Tibial nerve (tissue), 4 donors: ENCODE measurements at regions not wholly inside any gene's neighbourhood (a gene's known extent, or its start where the extent isn't known, plus 50 kb on each side); places are given as distances from the start of the nearest gene placed in this dataset.

Source experiments
- DNase-seq, 2 donors: peaks; one replicate each; pipeline ENCODE4 v3.0.0-alpha.2; 2019; ENCODE audit warnings: low spot score in 2 of 2
- H3K27ac ChIP-seq, 4 donors: fragments of 200-600 bp; sonication (generic) in 3 of 4; one replicate each; pipeline ENCODE4 v1.5.1; 2017 to 2019; ENCODE audit warnings: mild to moderate bottlenecking in 1 of 4
- H3K27me3 ChIP-seq, 2 donors: fragments of 200-600 bp; sonication (generic) in 1 of 2; one replicate each; pipeline versions ENCODE4 v1.5.1 to v1.6.0; 2017 to 2019
- H3K36me3 ChIP-seq, 3 donors: fragments of 200-600 bp; sonication (generic); one replicate each; pipeline ENCODE4 v1.5.1; 2018 to 2019
- H3K4me1 ChIP-seq, 4 donors: fragments of 200-600 bp; sonication (generic) in 3 of 4; one replicate each; pipeline ENCODE4 v1.5.1; 2017 to 2019
- H3K4me3 ChIP-seq, 4 donors: fragments of 200-600 bp; sonication (generic) in 3 of 4; one replicate each; pipeline ENCODE4 v1.5.1; 2017 to 2019; ENCODE audit warnings: mild to moderate bottlenecking in 1 of 4, moderate library complexity in 1 of 4
- H3K9me3 ChIP-seq, 4 donors: fragments of 200-600 bp; sonication (generic) in 3 of 4; one replicate each; pipeline ENCODE4 v1.5.1; 2017 to 2019
- EP300 ChIP-seq, 2 donors: sonication (generic); formaldehyde crosslinking; IDR thresholded peaks; one replicate each; pipeline ENCODE4 v1.6.1; 2017; ENCODE audit warnings: antibody characterized with exemption in 2 of 2, mild to moderate bottlenecking in 1 of 2
- POLR2A ChIP-seq, 2 donors: fragments of 450-650 bp; IDR thresholded peaks; one replicate each; pipeline ENCODE4 v1.6.1; 2017; ENCODE audit warnings: antibody characterized with exemption in 2 of 2, mild to moderate bottlenecking in 2 of 2, moderate library complexity in 2 of 2
- WGBS, 2 donors: methylation state at CpG; one replicate each; pipeline ENCODE4 v1.1.5; 2018; 5-methylcytosine and 5-hydroxymethylcytosine counted together
- TF ChIP-seq, protein P1 (sequence below), 5 experiments: fragments of 200-600 bp in 3 of 5; fragments of 450-650 bp in 2 of 5; sonication (generic) in 3 of 5; IDR thresholded peaks; one replicate each; pipeline ENCODE4 v1.5.1; 2016 to 2019; ENCODE audit warnings: antibody characterized with exemption in 5 of 5, mild to moderate bottlenecking in 3 of 5, moderate library complexity in 2 of 5

- 48 to 50% methylated on average over 6 of the region's 6 CpGs for WGBS, 2 donors
- Histone ChIP-seq H3K36me3 (no peaks in the 10 kb centered on the region), H3K9me3 (no peaks in the 10 kb centered on the region), H3K4me3 (no peak overlapping the region), H3K27me3 (no peaks in the 10 kb centered on the region), H3K27ac (no peak overlapping the region), H3K4me1 (no peaks in the 10 kb centered on the region)
- DNase-seq, result no peak
- TF ChIP-seq EP300 (IDR thresholded peaks at IDR 0.05), result no peak
- TF ChIP-seq POLR2A (IDR thresholded peaks at IDR 0.05), result no peak
- TF ChIP-seq, protein P1, sequence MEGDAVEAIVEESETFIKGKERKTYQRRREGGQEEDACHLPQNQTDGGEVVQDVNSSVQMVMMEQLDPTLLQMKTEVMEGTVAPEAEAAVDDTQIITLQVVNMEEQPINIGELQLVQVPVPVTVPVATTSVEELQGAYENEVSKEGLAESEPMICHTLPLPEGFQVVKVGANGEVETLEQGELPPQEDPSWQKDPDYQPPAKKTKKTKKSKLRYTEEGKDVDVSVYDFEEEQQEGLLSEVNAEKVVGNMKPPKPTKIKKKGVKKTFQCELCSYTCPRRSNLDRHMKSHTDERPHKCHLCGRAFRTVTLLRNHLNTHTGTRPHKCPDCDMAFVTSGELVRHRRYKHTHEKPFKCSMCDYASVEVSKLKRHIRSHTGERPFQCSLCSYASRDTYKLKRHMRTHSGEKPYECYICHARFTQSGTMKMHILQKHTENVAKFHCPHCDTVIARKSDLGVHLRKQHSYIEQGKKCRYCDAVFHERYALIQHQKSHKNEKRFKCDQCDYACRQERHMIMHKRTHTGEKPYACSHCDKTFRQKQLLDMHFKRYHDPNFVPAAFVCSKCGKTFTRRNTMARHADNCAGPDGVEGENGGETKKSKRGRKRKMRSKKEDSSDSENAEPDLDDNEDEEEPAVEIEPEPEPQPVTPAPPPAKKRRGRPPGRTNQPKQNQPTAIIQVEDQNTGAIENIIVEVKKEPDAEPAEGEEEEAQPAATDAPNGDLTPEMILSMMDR (IDR thresholded peaks at IDR 0.05), result no peak
These were observed 521.4 kb upstream of the CAMK1G start for GRCh38 chr1:209062081-209062620.

DNA sequence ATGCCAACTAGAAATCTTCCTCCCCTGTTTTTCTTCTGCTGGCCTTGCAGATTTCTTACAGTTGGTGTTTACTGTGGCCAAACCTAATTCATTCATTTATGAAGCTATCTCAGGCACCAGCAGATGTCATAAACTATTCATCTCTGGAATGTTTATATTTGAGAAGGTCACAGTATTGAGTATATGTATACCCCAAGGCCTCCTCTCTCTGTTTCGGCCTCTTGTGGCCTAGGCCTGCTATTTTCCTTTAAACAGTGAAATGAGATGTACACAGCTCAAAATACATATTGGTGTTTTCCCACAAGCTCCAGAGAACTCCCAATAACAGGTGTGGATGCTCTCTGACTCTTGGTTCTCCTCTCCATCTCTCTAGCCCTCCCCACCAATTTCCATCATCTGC lies 520.7 kb upstream of the CAMK1G start:
- Histone ChIP-seq H3K27ac (no peak overlapping the region), H3K36me3 (no peaks in the 10 kb centered on the region), H3K4me3 (no peak overlapping the region), H3K4me1 (no peaks in the 10 kb centered on the region), H3K9me3 (no peaks in the 10 kb centered on the region), H3K27me3 (no peaks in the 10 kb centered on the region)
- DNase-seq, result no peak
- no peak for TF ChIP-seq EP300 (IDR thresholded peaks at IDR 0.05)
- no peak for TF ChIP-seq POLR2A (IDR thresholded peaks at IDR 0.05)
- TF ChIP-seq, protein P1 (IDR thresholded peaks at IDR 0.05), result no peak
- WGBS, 2 donors, result 30 to 36% methylated on average over 1 of the region's 1 CpG

- no peak overlapping the region for H3K4me3 ChIP-seq
- H3K36me3 ChIP-seq, result no peaks in the 10 kb centered on the region
- TF ChIP-seq, protein P1 (IDR thresholded peaks at IDR 0.05), result no peak
- TF ChIP-seq POLR2A (IDR thresholded peaks at IDR 0.05) (no peak), EP300 (IDR thresholded peaks at IDR 0.05) (no peak)
- DNase-seq, result no peak
- H3K9me3 ChIP-seq, result no peaks in the 10 kb centered on the region
- 64 to 65% methylated on average over 13 of the region's 13 CpGs for WGBS, 2 donors
- no peaks in the 10 kb centered on the region for H3K27me3 ChIP-seq
- no peaks in the 10 kb centered on the region for H3K4me1 ChIP-seq
- no peak overlapping the region for H3K27ac ChIP-seq
These were observed 519.5 kb upstream of the CAMK1G start for GRCh38 chr1:209063767-209064659.

- WGBS, 2 donors, result 39 to 52% methylated on average over 11 of the region's 11 CpGs
- H3K27me3 ChIP-seq, result no peaks in the 10 kb centered on the region
- no peak overlapping the region for H3K27ac ChIP-seq
- no peaks in the 10 kb centered on the region for H3K36me3 ChIP-seq
- H3K4me1 ChIP-seq, result no peaks in the 10 kb centered on the region
- no peak overlapping the region for H3K4me3 ChIP-seq
- TF ChIP-seq, protein P1 (IDR thresholded peaks at IDR 0.05), result no peak
- no peak for TF ChIP-seq POLR2A (IDR thresholded peaks at IDR 0.05)
- no peak for TF ChIP-seq EP300 (IDR thresholded peaks at IDR 0.05)
- no peak for DNase-seq
- no peaks in the 10 kb centered on the region for H3K9me3 ChIP-seq
These were observed 518.4 kb upstream of the CAMK1G start for GRCh38 chr1:209064850-209065706.
